ENCODE measurements at regions not wholly inside any gene's neighbourhood (a gene's known extent, or its start where the extent isn't known, plus 50 kb on each side); places are given as distances from the start of the nearest gene placed in this dataset.

DNA sequence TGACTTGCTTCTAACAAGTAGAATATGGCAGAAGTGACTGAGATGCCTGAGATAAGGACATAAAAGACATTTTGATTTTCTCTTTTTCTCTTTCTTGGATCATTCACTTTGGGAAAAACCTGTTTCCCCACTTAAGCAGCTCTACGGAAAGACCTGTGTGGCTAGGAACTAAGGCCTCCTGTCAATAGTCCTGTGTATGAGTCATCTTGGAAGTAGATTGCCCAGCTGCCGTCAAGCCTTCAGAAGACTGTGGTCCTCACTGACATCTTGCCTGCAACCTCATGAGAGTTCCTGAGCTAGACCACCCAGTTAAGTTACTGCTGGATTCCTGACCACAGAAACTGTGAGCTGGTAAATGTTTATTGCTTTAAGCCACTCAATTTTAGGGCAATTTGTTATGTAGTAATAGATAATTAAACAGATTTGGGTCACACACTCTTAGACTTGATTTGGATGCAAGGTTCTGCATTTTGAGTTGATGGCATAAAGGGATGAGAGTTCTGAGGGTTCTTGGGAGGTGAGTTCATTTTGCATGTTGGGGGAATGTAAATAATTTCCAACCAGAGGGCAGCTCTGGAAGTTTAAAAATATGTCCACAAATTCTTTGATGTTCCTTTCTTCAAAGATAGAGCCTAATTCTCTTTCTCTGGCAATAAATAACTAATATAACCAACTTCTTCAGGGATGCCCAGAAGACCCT, 229.2 kb downstream of the SQOR start:
- TF ChIP-seq, protein P1, sequence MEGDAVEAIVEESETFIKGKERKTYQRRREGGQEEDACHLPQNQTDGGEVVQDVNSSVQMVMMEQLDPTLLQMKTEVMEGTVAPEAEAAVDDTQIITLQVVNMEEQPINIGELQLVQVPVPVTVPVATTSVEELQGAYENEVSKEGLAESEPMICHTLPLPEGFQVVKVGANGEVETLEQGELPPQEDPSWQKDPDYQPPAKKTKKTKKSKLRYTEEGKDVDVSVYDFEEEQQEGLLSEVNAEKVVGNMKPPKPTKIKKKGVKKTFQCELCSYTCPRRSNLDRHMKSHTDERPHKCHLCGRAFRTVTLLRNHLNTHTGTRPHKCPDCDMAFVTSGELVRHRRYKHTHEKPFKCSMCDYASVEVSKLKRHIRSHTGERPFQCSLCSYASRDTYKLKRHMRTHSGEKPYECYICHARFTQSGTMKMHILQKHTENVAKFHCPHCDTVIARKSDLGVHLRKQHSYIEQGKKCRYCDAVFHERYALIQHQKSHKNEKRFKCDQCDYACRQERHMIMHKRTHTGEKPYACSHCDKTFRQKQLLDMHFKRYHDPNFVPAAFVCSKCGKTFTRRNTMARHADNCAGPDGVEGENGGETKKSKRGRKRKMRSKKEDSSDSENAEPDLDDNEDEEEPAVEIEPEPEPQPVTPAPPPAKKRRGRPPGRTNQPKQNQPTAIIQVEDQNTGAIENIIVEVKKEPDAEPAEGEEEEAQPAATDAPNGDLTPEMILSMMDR (conservative IDR thresholded peaks at IDR 0.05 in 1 of 2, IDR thresholded peaks at IDR 0.05 in 1 of 2; ENCODE audit: extremely low read depth in 1 of 2, insufficient read depth in 1 of 2, low read depth in 1 of 2, low read length in 2 of 2) = no peak
- TF ChIP-seq EZH2 (IDR thresholded peaks at IDR 0.05; ENCODE audit: borderline replicate concordance, low read length) = no peak
